ENCODE measurements at regions not wholly inside any gene's neighbourhood (a gene's known extent, or its start where the extent isn't known, plus 50 kb on each side); places are given as distances from the start of the nearest gene placed in this dataset.

DNA sequence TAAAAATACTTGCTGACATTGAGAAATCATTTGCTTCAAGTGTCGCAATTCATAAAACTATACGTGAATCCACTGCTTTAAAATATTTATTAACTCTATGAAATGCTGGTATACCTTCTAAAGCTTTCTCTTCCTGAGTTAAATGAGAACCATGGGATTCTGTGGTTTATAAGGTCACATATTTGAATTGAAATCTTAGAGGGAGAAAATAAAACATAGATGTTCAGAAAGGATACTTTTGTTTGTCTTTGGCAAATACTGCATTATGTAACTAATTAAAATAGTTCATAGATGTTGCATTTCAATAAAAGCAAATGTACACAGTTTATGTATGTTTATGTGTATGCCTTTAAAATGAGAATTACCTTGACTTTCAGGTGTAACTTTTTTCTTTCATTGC, 250.1 kb downstream of the FAM170A start:
- Histone ChIP-seq H3K4me2 (ENCODE audit: control insufficient read depth, extremely low read depth, insufficient read depth, low read depth, low read length) (no peak overlapping the region), H4K20me1 (ENCODE audit: control insufficient read depth, extremely low read depth, insufficient read depth, low read length) (no peaks in the 10 kb centered on the region), H3K9me1 (ENCODE audit: control insufficient read depth, extremely low read depth, insufficient read depth, low read length) (no peaks in the 10 kb centered on the region), H3K27me3 (ENCODE audit: control insufficient read depth, extremely low read depth, insufficient read depth, low read length) (no peaks in the 10 kb centered on the region), H3K4me1 (ENCODE audit: control insufficient read depth, extremely low read depth, insufficient read depth, low read length) (no peaks in the 10 kb centered on the region), H3K9me3 (ENCODE audit: control insufficient read depth, low read depth, low read length) (no peaks in the 10 kb centered on the region), H3K36me3 (ENCODE audit: control insufficient read depth in 2 of 2, extremely low read depth in 1 of 2, insufficient read depth in 2 of 2, low read length in 2 of 2) (no peaks in the 10 kb centered on the region), H3K27ac (ENCODE audit: control insufficient read depth, insufficient read depth, low read length) (no peak overlapping the region), H3K9ac (ENCODE audit: control insufficient read depth, extremely low read depth, insufficient read depth, low read length) (no peak overlapping the region), H2AFZ (ENCODE audit: control insufficient read depth, low read length) (no peak overlapping the region), H3K4me3 (ENCODE audit: control insufficient read depth in 2 of 3, extremely low read depth in 1 of 3, insufficient read depth in 2 of 3, low read depth in 1 of 3, low read length in 3 of 3) (no peak overlapping the region), H3K79me2 (ENCODE audit: control insufficient read depth, insufficient read depth, low read length) (no peaks in the 10 kb centered on the region)
- TF ChIP-seq, protein P1, sequence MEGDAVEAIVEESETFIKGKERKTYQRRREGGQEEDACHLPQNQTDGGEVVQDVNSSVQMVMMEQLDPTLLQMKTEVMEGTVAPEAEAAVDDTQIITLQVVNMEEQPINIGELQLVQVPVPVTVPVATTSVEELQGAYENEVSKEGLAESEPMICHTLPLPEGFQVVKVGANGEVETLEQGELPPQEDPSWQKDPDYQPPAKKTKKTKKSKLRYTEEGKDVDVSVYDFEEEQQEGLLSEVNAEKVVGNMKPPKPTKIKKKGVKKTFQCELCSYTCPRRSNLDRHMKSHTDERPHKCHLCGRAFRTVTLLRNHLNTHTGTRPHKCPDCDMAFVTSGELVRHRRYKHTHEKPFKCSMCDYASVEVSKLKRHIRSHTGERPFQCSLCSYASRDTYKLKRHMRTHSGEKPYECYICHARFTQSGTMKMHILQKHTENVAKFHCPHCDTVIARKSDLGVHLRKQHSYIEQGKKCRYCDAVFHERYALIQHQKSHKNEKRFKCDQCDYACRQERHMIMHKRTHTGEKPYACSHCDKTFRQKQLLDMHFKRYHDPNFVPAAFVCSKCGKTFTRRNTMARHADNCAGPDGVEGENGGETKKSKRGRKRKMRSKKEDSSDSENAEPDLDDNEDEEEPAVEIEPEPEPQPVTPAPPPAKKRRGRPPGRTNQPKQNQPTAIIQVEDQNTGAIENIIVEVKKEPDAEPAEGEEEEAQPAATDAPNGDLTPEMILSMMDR (optimal IDR thresholded peaks at IDR 0.05 in 1 of 3, IDR thresholded peaks at IDR 0.05 in 1 of 3, conservative IDR thresholded peaks at IDR 0.05 in 1 of 3; ENCODE audit: extremely low read depth in 1 of 3, insufficient read depth in 2 of 3, low read length in 3 of 3), result no peak
- no peak for TF ChIP-seq EZH2 (IDR thresholded peaks at IDR 0.05; ENCODE audit: low read length)
- FAIRE-seq (no peak), DNase-seq (ENCODE audit: low read depth, low spot score) (no peak)
- dilution Hi-C loops (cut with MboI; ENCODE audit: extremely low pct_ligation_motif_present, low sequenced_read_pairs), result no loop called here

DNA sequence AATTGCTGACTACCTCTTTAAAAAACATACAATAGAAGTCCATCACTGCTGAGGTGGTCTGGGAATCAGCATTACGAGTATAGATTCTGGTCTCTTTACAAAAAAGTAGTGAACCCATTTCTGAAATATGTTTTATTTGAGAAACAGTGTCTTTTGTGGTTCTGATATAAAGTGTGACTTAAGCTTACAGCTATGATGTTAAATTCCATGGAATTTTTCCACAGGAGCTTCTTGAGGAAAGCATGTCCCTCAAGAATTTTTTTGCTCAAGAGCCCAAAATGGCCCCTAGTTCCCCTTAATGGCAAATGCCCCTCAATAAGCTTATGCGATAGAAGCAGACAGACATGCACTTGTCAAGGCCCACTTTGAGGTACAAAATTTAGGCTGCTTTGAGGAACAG, 265.7 kb downstream of the FAM170A start:
- dilution Hi-C loops (cut with MboI; ENCODE audit: extremely low pct_ligation_motif_present, low sequenced_read_pairs), result no loop called here
- Histone ChIP-seq H2AFZ (ENCODE audit: control insufficient read depth, low read length) (no peak overlapping the region), H3K9me3 (ENCODE audit: control insufficient read depth, low read depth, low read length) (no peaks in the 10 kb centered on the region), H3K4me3 (ENCODE audit: control insufficient read depth in 2 of 3, extremely low read depth in 1 of 3, insufficient read depth in 2 of 3, low read depth in 1 of 3, low read length in 3 of 3) (no peak overlapping the region), H3K4me1 (ENCODE audit: control insufficient read depth, extremely low read depth, insufficient read depth, low read length) (no peaks in the 10 kb centered on the region), H3K9ac (ENCODE audit: control insufficient read depth, extremely low read depth, insufficient read depth, low read length) (no peak overlapping the region), H3K27me3 (ENCODE audit: control insufficient read depth, extremely low read depth, insufficient read depth, low read length) (no peaks in the 10 kb centered on the region), H3K4me2 (ENCODE audit: control insufficient read depth, extremely low read depth, insufficient read depth, low read depth, low read length) (no peak overlapping the region), H3K36me3 (ENCODE audit: control insufficient read depth in 2 of 2, extremely low read depth in 1 of 2, insufficient read depth in 2 of 2, low read length in 2 of 2) (no peaks in the 10 kb centered on the region), H3K9me1 (ENCODE audit: control insufficient read depth, extremely low read depth, insufficient read depth, low read length) (no peaks in the 10 kb centered on the region), H3K27ac (ENCODE audit: control insufficient read depth, insufficient read depth, low read length) (no peak overlapping the region), H3K79me2 (ENCODE audit: control insufficient read depth, insufficient read depth, low read length) (no peaks in the 10 kb centered on the region), H4K20me1 (ENCODE audit: control insufficient read depth, extremely low read depth, insufficient read depth, low read length) (no peaks in the 10 kb centered on the region)
- TF ChIP-seq, protein P1 (optimal IDR thresholded peaks at IDR 0.05 in 1 of 3, IDR thresholded peaks at IDR 0.05 in 1 of 3, conservative IDR thresholded peaks at IDR 0.05 in 1 of 3; ENCODE audit: extremely low read depth in 1 of 3, insufficient read depth in 2 of 3, low read length in 3 of 3), result no peak
- no peak for TF ChIP-seq EZH2 (IDR thresholded peaks at IDR 0.05; ENCODE audit: low read length)
- FAIRE-seq, result no peak
- no peak for DNase-seq (ENCODE audit: low read depth, low spot score)
